Keratinocyte (primary cell): ENCODE measurements at regions not wholly inside any gene's neighbourhood (a gene's known extent, or its start where the extent isn't known, plus 50 kb on each side); places are given as distances from the start of the nearest gene placed in this dataset.

Experiments
- DNase-seq: peaks from one replicate; pipeline ENCODE4 v3.0.0-alpha.2; 2011; ENCODE audit warnings: low read depth, missing footprints, low spot score
- FAIRE-seq: peaks from 2 replicates; lab custom pipeline; 2011; peaks lifted over from hg19 to GRCh38; lab: Jason Lieb, UNC
- H2AFZ ChIP-seq: 2 replicates; pipeline ENCODE4 v1.6.0; 2012; ENCODE audit warnings: low read length, control low read depth, inconsistent platforms; ENCODE audit not compliant: control insufficient read depth
- H3K27ac ChIP-seq: 2 replicates; pipeline ENCODE4 v1.5.1; 2011; ENCODE audit warnings: low read length; ENCODE audit not compliant: control insufficient read depth, insufficient read depth
- H3K27me3 ChIP-seq: 3 replicates; pipeline ENCODE4 v1.6.0; 2011; ENCODE audit warnings: low read length; ENCODE audit not compliant: control insufficient read depth, insufficient read depth; ENCODE audit errors: extremely low read depth
- H3K36me3 ChIP-seq, 2 experiments: 2 replicates in 1 of 2; 3 replicates in 1 of 2; pipeline ENCODE4 v1.5.1; 2011; ENCODE audit warnings: low read length in 2 of 2, mild to moderate bottlenecking in 1 of 2; ENCODE audit not compliant: control insufficient read depth in 2 of 2, insufficient read depth in 2 of 2; ENCODE audit errors: extremely low read depth in 1 of 2
- H3K4me1 ChIP-seq: 3 replicates; pipeline ENCODE4 v1.5.1; 2011; ENCODE audit warnings: low read length; ENCODE audit not compliant: control insufficient read depth, insufficient read depth; ENCODE audit errors: extremely low read depth
- H3K4me2 ChIP-seq: 3 replicates; pipeline ENCODE4 v1.6.0; 2011; ENCODE audit warnings: low read depth, low read length; ENCODE audit not compliant: control insufficient read depth, insufficient read depth; ENCODE audit errors: extremely low read depth
- H3K4me3 ChIP-seq, 3 experiments: fragments of 200-600 bp in 1 of 3; sonication (generic) in 1 of 3; 2 replicates in 2 of 3; 3 replicates in 1 of 3; pipeline ENCODE4 v1.5.1; 2011 to 2016; ENCODE audit warnings: low read length in 3 of 3, mild to moderate bottlenecking in 3 of 3, control low read depth in 2 of 3, inconsistent platforms in 1 of 3, low read depth in 1 of 3, mixed read lengths in 1 of 3, mixed run types in 1 of 3, moderate library complexity in 1 of 3; ENCODE audit not compliant: control insufficient read depth in 2 of 3, insufficient read depth in 2 of 3; ENCODE audit errors: extremely low read depth in 1 of 3
- H3K79me2 ChIP-seq: 2 replicates; pipeline ENCODE4 v1.6.0; 2012; ENCODE audit warnings: low read length; ENCODE audit not compliant: control insufficient read depth, insufficient read depth
- H3K9ac ChIP-seq: 3 replicates; pipeline ENCODE4 v1.6.0; 2011; ENCODE audit warnings: low read length; ENCODE audit not compliant: control insufficient read depth, insufficient read depth; ENCODE audit errors: extremely low read depth
- H3K9me1 ChIP-seq: 3 replicates; pipeline ENCODE4 v1.6.0; 2011; ENCODE audit warnings: low read length; ENCODE audit not compliant: control insufficient read depth, insufficient read depth; ENCODE audit errors: extremely low read depth
- H3K9me3 ChIP-seq: 2 replicates; pipeline ENCODE4 v1.5.1; 2012; ENCODE audit warnings: low read depth, low read length; ENCODE audit not compliant: control insufficient read depth
- H4K20me1 ChIP-seq: 3 replicates; pipeline ENCODE4 v1.6.0; 2011; ENCODE audit warnings: low read length; ENCODE audit not compliant: control insufficient read depth, insufficient read depth; ENCODE audit errors: extremely low read depth
- EZH2 ChIP-seq: IDR thresholded peaks from one replicate; pipeline ENCODE4 v1.6.1; 2012; ENCODE audit warnings: inconsistent platforms, mild to moderate bottlenecking, low read length, moderate library complexity
- dilution Hi-C: fragments of 300-500 bp; cut with MboI; formaldehyde crosslinking; loops from one replicate; pipeline ENCODE4 v1.7.0; 2020; ENCODE audit warnings: low sequenced_read_pairs; ENCODE audit not compliant: extremely low pct_ligation_motif_present
- TF ChIP-seq, protein P1 (sequence below), 3 experiments: IDR thresholded peaks in 1 of 3; conservative IDR thresholded peaks in 1 of 3; optimal IDR thresholded peaks in 1 of 3; 2 replicates in 2 of 3; 3 replicates in 1 of 3; pipeline versions ENCODE3 to v1.5.1; 2011; ENCODE audit warnings: low read length in 3 of 3, mild to moderate bottlenecking in 3 of 3, moderate library complexity in 2 of 3, control low read depth in 1 of 3, inconsistent platforms in 1 of 3; ENCODE audit not compliant: insufficient read depth in 2 of 3; ENCODE audit errors: extremely low read depth in 1 of 3

GRCh38 chr22:47994601-47995263, 1232.3 kb downstream of the TBC1D22A start:
- dilution Hi-C loops: no loop called here
- H3K4me3 ChIP-seq: no peak overlapping the region
- no peaks in the 10 kb centered on the region for H3K27me3 ChIP-seq
- no peaks in the 10 kb centered on the region for H4K20me1 ChIP-seq
- no peaks in the 10 kb centered on the region for H3K36me3 ChIP-seq
- TF ChIP-seq, protein P1, sequence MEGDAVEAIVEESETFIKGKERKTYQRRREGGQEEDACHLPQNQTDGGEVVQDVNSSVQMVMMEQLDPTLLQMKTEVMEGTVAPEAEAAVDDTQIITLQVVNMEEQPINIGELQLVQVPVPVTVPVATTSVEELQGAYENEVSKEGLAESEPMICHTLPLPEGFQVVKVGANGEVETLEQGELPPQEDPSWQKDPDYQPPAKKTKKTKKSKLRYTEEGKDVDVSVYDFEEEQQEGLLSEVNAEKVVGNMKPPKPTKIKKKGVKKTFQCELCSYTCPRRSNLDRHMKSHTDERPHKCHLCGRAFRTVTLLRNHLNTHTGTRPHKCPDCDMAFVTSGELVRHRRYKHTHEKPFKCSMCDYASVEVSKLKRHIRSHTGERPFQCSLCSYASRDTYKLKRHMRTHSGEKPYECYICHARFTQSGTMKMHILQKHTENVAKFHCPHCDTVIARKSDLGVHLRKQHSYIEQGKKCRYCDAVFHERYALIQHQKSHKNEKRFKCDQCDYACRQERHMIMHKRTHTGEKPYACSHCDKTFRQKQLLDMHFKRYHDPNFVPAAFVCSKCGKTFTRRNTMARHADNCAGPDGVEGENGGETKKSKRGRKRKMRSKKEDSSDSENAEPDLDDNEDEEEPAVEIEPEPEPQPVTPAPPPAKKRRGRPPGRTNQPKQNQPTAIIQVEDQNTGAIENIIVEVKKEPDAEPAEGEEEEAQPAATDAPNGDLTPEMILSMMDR (optimal IDR thresholded peaks at IDR 0.05 in 1 of 3, IDR thresholded peaks at IDR 0.05 in 1 of 3, conservative IDR thresholded peaks at IDR 0.05 in 1 of 3; ENCODE audit: extremely low read depth in 1 of 3, insufficient read depth in 2 of 3, low read length in 3 of 3): no peak
- TF ChIP-seq EZH2: no peak
- H3K4me2 ChIP-seq: no peak overlapping the region
- no peak for DNase-seq
- no peak overlapping the region for H2AFZ ChIP-seq
- no peak overlapping the region for H3K9ac ChIP-seq
- H3K27ac ChIP-seq: no peak overlapping the region
- H3K9me3 ChIP-seq: peaks cover 5% of the 10 kb centered on the region
- no peaks in the 10 kb centered on the region for H3K4me1 ChIP-seq
- no peaks in the 10 kb centered on the region for H3K79me2 ChIP-seq
- no peak for FAIRE-seq
- no peaks in the 10 kb centered on the region for H3K9me1 ChIP-seq

DNA sequence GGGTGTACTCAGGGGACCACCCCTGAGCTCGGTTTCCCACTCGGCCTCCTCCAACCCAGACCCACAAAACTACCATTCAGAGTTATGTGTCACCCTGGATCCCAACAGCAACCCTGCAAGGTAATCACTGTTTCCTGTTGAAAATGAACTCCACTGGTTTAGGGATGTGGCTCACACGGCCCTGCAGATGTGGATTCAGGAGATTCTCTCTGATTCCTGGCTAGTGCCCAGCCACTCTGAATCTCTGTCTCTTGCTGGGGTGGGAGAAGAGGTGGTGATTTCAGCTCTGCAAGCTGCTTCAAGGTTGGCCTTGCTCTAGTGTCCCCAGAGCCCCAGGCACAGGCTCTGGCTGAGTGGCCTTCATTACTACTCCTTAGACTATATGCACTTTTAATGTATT, 1231.6 kb downstream of the TBC1D22A start:
- H3K9ac ChIP-seq: no peak overlapping the region
- H3K36me3 ChIP-seq: no peaks in the 10 kb centered on the region
- H2AFZ ChIP-seq: no peak overlapping the region
- H3K4me1 ChIP-seq: no peaks in the 10 kb centered on the region
- TF ChIP-seq, protein P1 (optimal IDR thresholded peaks at IDR 0.05 in 1 of 3, IDR thresholded peaks at IDR 0.05 in 1 of 3, conservative IDR thresholded peaks at IDR 0.05 in 1 of 3; ENCODE audit: extremely low read depth in 1 of 3, insufficient read depth in 2 of 3, low read length in 3 of 3): no peak
- no peak for TF ChIP-seq EZH2
- H3K79me2 ChIP-seq: no peaks in the 10 kb centered on the region
- peaks cover 5% of the 10 kb centered on the region for H3K9me3 ChIP-seq
- H3K27me3 ChIP-seq: no peaks in the 10 kb centered on the region
- no peak overlapping the region for H3K27ac ChIP-seq
- no peaks in the 10 kb centered on the region for H4K20me1 ChIP-seq
- no peak overlapping the region for H3K4me2 ChIP-seq
- H3K9me1 ChIP-seq: no peaks in the 10 kb centered on the region
- FAIRE-seq: no peak
- dilution Hi-C loops: no loop called here
- no peak for DNase-seq
- H3K4me3 ChIP-seq: no peak overlapping the region
